OCI-LY7 (cell line): ENCODE measurements at regions not wholly inside any gene's neighbourhood (a gene's known extent, or its start where the extent isn't known, plus 50 kb on each side); places are given as distances from the start of the nearest gene placed in this dataset.

ENCODE experiments used
- EZH2phosphoT487 ChIP-seq: fragments of 200-600 bp; sonication (generic); IDR thresholded peaks from 2 replicates; pipeline ENCODE4 v1.6.1; 2018; ENCODE audit warnings: low read depth, borderline replicate concordance, mild to moderate bottlenecking, mixed run types, antibody characterized with exemption, low read length, moderate library complexity, mixed read lengths
- TF ChIP-seq, protein P1 (sequence below): fragments of 200-600 bp; sonication (generic); conservative IDR thresholded peaks from 2 replicates; pipeline ENCODE4 v1.5.1; 2014; ENCODE audit warnings: mild to moderate bottlenecking, antibody characterized with exemption, low read length, moderate library complexity, mixed read lengths

DNA sequence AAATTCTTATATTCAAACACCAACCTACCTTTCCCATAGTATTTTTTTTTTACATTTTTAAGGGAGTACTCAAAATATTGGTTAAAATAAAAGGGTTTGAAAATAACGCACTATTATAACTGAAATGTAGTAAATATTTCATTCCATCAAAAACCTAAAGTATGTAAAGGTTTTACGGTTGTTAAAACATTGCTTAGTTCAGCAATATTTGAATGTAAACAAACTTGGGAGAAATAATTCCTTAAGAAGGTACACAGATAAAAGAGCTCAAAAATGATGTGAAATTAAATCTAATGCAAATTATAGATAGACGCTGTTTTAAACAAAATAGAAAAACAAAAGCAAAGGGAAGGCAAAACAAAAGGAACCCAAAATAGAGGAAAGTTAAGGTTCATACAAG lies 1476.9 kb downstream of the PCDH18 start:
- TF ChIP-seq EZH2phosphoT487, result no peak
- TF ChIP-seq, protein P1, sequence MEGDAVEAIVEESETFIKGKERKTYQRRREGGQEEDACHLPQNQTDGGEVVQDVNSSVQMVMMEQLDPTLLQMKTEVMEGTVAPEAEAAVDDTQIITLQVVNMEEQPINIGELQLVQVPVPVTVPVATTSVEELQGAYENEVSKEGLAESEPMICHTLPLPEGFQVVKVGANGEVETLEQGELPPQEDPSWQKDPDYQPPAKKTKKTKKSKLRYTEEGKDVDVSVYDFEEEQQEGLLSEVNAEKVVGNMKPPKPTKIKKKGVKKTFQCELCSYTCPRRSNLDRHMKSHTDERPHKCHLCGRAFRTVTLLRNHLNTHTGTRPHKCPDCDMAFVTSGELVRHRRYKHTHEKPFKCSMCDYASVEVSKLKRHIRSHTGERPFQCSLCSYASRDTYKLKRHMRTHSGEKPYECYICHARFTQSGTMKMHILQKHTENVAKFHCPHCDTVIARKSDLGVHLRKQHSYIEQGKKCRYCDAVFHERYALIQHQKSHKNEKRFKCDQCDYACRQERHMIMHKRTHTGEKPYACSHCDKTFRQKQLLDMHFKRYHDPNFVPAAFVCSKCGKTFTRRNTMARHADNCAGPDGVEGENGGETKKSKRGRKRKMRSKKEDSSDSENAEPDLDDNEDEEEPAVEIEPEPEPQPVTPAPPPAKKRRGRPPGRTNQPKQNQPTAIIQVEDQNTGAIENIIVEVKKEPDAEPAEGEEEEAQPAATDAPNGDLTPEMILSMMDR, result no peak
